K562 (cell line): ENCODE measurements at regions not wholly inside any gene's neighbourhood (a gene's known extent, or its start where the extent isn't known, plus 50 kb on each side); places are given as distances from the start of the nearest gene placed in this dataset.

ENCODE experiments used
- ARID3A ChIP-seq: IDR thresholded peaks from 2 replicates; pipeline ENCODE4 v1.6.1; 2012; ENCODE audit warnings: low read depth, low read length, improper control_type of control experiment, borderline replicate concordance
- CHD1 ChIP-seq: fragments of 200-600 bp; sonication (generic); IDR thresholded peaks from one replicate; pipeline ENCODE4 v1.6.1; 2012; ENCODE audit warnings: mild to moderate bottlenecking, moderate library complexity, low read length, inconsistent platforms
- CREB1 ChIP-seq, 2 experiments: sonication (generic) in 1 of 2; formaldehyde crosslinking in 1 of 2; IDR thresholded peaks; 2 replicates each; pipeline versions ENCODE4 v1.6.1 to v1.8.0; 2012 to 2022; ENCODE audit warnings: inconsistent platforms in 1 of 2, mild to moderate bottlenecking in 1 of 2, missing genetic modification reagents in 1 of 2, moderate library complexity in 1 of 2
- CTCF ChIP-seq, 3 experiments: IDR thresholded peaks in 2 of 3; conservative IDR thresholded peaks in 1 of 3; 2 replicates each; pipeline ENCODE4 v1.5.1; 2011 to 2012; ENCODE audit warnings: low read length in 3 of 3, mild to moderate bottlenecking in 3 of 3, control low read depth in 2 of 3, improper control_type of control experiment in 1 of 3, inconsistent platforms in 1 of 3, low read depth in 1 of 3, mixed read lengths in 1 of 3, moderate library complexity in 1 of 3; ENCODE audit not compliant: insufficient read depth in 2 of 3
- FOXK1 ChIP-seq: sonication (generic); formaldehyde crosslinking; IDR thresholded peaks from 2 replicates; pipeline ENCODE4 v1.8.0; 2022; ENCODE audit warnings: missing genetic modification reagents, mild to moderate bottlenecking, borderline replicate concordance
- GABPB1 ChIP-seq: sonication (generic); formaldehyde crosslinking; IDR thresholded peaks from 2 replicates; pipeline ENCODE4 v1.8.0; 2022; ENCODE audit warnings: mild to moderate bottlenecking, missing genetic modification reagents
- IRF2 ChIP-seq: sonication (generic); formaldehyde crosslinking; IDR thresholded peaks from 2 replicates; pipeline ENCODE4 v1.8.1; 2022; ENCODE audit warnings: mild to moderate bottlenecking, missing genetic modification reagents
- NCOA1 ChIP-seq: fragments of 450-650 bp; IDR thresholded peaks from 2 replicates; pipeline ENCODE4 v1.6.1; 2016; ENCODE audit warnings: low read depth
- RBFOX2 ChIP-seq: fragments of 200-400 bp; formaldehyde crosslinking; IDR thresholded peaks from 2 replicates; pipeline ENCODE4 v1.6.1; 2017; ENCODE audit warnings: low read depth, mild to moderate bottlenecking, low read length, moderate library complexity
- REST ChIP-seq, 2 experiments: fragments of 450-650 bp; formaldehyde crosslinking in 1 of 2; IDR thresholded peaks; 2 replicates each; pipeline versions ENCODE4 v1.4.0 to v1.6.1; 2014 to 2020; ENCODE audit warnings: mild to moderate bottlenecking in 2 of 2, borderline replicate concordance in 1 of 2, low read depth in 1 of 2
- ZBTB17 ChIP-seq: fragments of 450-650 bp; formaldehyde crosslinking; IDR thresholded peaks from 2 replicates; pipeline ENCODE4 v1.4.0; 2020; ENCODE audit warnings: mild to moderate bottlenecking
- ZNF212 ChIP-seq: fragments of 450-650 bp; formaldehyde crosslinking; IDR thresholded peaks from 2 replicates; pipeline ENCODE4 v1.4.0; 2020; ENCODE audit warnings: mild to moderate bottlenecking

GRCh38 chr5:104053353-104053649 lies 490.7 kb upstream of the NUDT12 start:
- TF ChIP-seq RBFOX2 = no peak
- no peak for TF ChIP-seq ZBTB17 (CRISPR knock-in tag)
- no peak for TF ChIP-seq IRF2
- TF ChIP-seq CREB1 (IDR thresholded peaks at IDR 0.05) = no peak
- no peak for TF ChIP-seq CREB1 (CRISPR knock-in tag; IDR thresholded peaks at IDR 0.05)
- TF ChIP-seq NCOA1 = no peak
- no peak for TF ChIP-seq FOXK1 (CRISPR knock-in tag)
- no peak for TF ChIP-seq CHD1
- no peak for TF ChIP-seq REST (IDR thresholded peaks at IDR 0.05; ENCODE audit: borderline replicate concordance)
- no peak for TF ChIP-seq REST (CRISPR knock-in tag; IDR thresholded peaks at IDR 0.05; ENCODE audit: low read depth)
- no peak for TF ChIP-seq ZNF212 (CRISPR knock-in tag)
- no peak for TF ChIP-seq ARID3A
- no peak for TF ChIP-seq CTCF (IDR thresholded peaks at IDR 0.05 in 2 of 3, conservative IDR thresholded peaks at IDR 0.05 in 1 of 3; ENCODE audit: insufficient read depth in 2 of 3, low read depth in 1 of 3, low read length in 3 of 3)
- no peak for TF ChIP-seq GABPB1
